KOPT-K1 (cell line): ENCODE measurements at regions not wholly inside any gene's neighbourhood (a gene's known extent, or its start where the extent isn't known, plus 50 kb on each side); places are given as distances from the start of the nearest gene placed in this dataset.

Source experiments
- H3K27ac ChIP-seq: fragments of 200-600 bp; sonication (generic); 2 replicates; pipeline ENCODE4 v1.5.1; 2016; ENCODE audit warnings: antibody characterized with exemption, mild to moderate bottlenecking, low read depth, low read length; ENCODE audit not compliant: poor library complexity, severe bottlenecking
- H3K36me3 ChIP-seq: fragments of 200-600 bp; sonication (generic); 2 replicates; pipeline ENCODE4 v1.5.1; 2017; ENCODE audit warnings: antibody characterized with exemption, mild to moderate bottlenecking, low read length, moderate library complexity; ENCODE audit not compliant: insufficient read depth
- H3K9me3 ChIP-seq: fragments of 200-600 bp; sonication (generic); 2 replicates; pipeline ENCODE4 v1.5.1; 2017; ENCODE audit warnings: antibody characterized with exemption, low read length, mild to moderate bottlenecking; ENCODE audit not compliant: insufficient read depth, poor library complexity, severe bottlenecking

GRCh38 chr16:86356804-86357203, 153.5 kb upstream of the FOXF1 start:
- no peak overlapping the region for H3K27ac ChIP-seq
- H3K36me3 ChIP-seq: no peaks in the 10 kb centered on the region
- peaks cover 12% of the 10 kb centered on the region for H3K9me3 ChIP-seq

- H3K9me3 ChIP-seq: peaks cover 12% of the 10 kb centered on the region
- H3K36me3 ChIP-seq: no peaks in the 10 kb centered on the region
- no peak overlapping the region for H3K27ac ChIP-seq
Observed at GRCh38 chr16:86357303-86357702, 153.0 kb upstream of the FOXF1 start.

GRCh38 chr16:86357950-86358349, 152.4 kb upstream of the FOXF1 start:
- Histone ChIP-seq H3K9me3 (peaks cover 12% of the 10 kb centered on the region), H3K36me3 (no peaks in the 10 kb centered on the region), H3K27ac (no peak overlapping the region)

- no peak overlapping the region for H3K27ac ChIP-seq
- H3K9me3 ChIP-seq: peaks cover 12% of the 10 kb centered on the region
- H3K36me3 ChIP-seq: no peaks in the 10 kb centered on the region
Observed at GRCh38 chr16:86359571-86359970, 150.8 kb upstream of the FOXF1 start.

- no peaks in the 10 kb centered on the region for H3K9me3 ChIP-seq
- no peak overlapping the region for H3K27ac ChIP-seq
- H3K36me3 ChIP-seq: no peaks in the 10 kb centered on the region
Observed at GRCh38 chr16:86362155-86362849, 148.0 kb upstream of the FOXF1 start.

GRCh38 chr16:86363057-86363490, 147.3 kb upstream of the FOXF1 start:
- no peaks in the 10 kb centered on the region for H3K9me3 ChIP-seq
- no peaks in the 10 kb centered on the region for H3K36me3 ChIP-seq
- H3K27ac ChIP-seq: no peak overlapping the region

GRCh38 chr16:86363836-86364618, 146.3 kb upstream of the FOXF1 start:
- H3K27ac ChIP-seq: no peak overlapping the region

GRCh38 chr16:86364653-86365380, 145.5 kb upstream of the FOXF1 start:
- no peaks in the 10 kb centered on the region for H3K9me3 ChIP-seq
- no peak overlapping the region for H3K27ac ChIP-seq
- no peaks in the 10 kb centered on the region for H3K36me3 ChIP-seq

More at GRCh38 chr16:86363836-86364618, 146.3 kb upstream of the FOXF1 start:
- H3K9me3 ChIP-seq: no peaks in the 10 kb centered on the region
- H3K36me3 ChIP-seq: no peaks in the 10 kb centered on the region

GRCh38 chr16:86365513-86366273, 144.6 kb upstream of the FOXF1 start:
- no peaks in the 10 kb centered on the region for H3K9me3 ChIP-seq
- H3K36me3 ChIP-seq: no peaks in the 10 kb centered on the region
- H3K27ac ChIP-seq: no peak overlapping the region

GRCh38 chr16:86366481-86366880, 143.8 kb upstream of the FOXF1 start:
- no peaks in the 10 kb centered on the region for H3K9me3 ChIP-seq
- H3K36me3 ChIP-seq: no peaks in the 10 kb centered on the region
- no peak overlapping the region for H3K27ac ChIP-seq

- H3K36me3 ChIP-seq: no peaks in the 10 kb centered on the region
- no peaks in the 10 kb centered on the region for H3K9me3 ChIP-seq
- H3K27ac ChIP-seq: no peak overlapping the region
Observed at GRCh38 chr16:86367291-86368072, 142.8 kb upstream of the FOXF1 start.

GRCh38 chr16:86368261-86368660, 142.1 kb upstream of the FOXF1 start:
- Histone ChIP-seq H3K36me3 (no peaks in the 10 kb centered on the region), H3K27ac (no peak overlapping the region), H3K9me3 (no peaks in the 10 kb centered on the region)

GRCh38 chr16:86370062-86370461, 140.3 kb upstream of the FOXF1 start:
- Histone ChIP-seq H3K36me3 (no peaks in the 10 kb centered on the region), H3K27ac (no peak overlapping the region), H3K9me3 (peaks cover 16% of the 10 kb centered on the region)
